ENCODE measurements at regions not wholly inside any gene's neighbourhood (a gene's known extent, or its start where the extent isn't known, plus 50 kb on each side); places are given as distances from the start of the nearest gene placed in this dataset.
"Not testable (repeated sequence)": the region's sequence is repeated elsewhere in the genome, so short reads cannot be mapped to it uniquely, and the experiment has no call there.

DNA sequence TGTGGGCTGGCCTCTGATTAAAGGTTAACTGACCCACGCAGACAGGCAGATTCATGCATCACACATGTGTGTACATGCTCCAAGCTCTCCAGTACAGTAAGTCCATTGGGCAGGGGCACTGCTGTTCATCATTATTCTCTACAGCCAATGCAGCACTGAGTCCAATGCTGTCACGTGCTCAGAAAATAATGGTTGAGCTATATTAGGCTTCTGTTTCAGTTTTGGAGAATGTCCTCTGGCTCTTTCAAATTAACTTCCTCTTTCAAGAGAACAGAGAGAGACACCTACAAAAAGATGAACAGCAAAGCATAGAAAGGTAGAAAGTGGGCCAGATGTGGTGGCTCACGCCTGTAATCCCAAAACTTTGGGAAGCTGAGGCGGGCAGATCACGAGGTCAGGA lies 202.6 kb downstream of the MEX3B start:
- Histone ChIP-seq H3K4me1 (ENCODE audit: insufficient read depth, low read length) (no peaks in the 10 kb centered on the region), H3K36me3 (ENCODE audit: insufficient read depth, low read length) (no peaks in the 10 kb centered on the region), H3K9me3 (ENCODE audit: low read length) (no peaks in the 10 kb centered on the region), H3K27me3 (ENCODE audit: insufficient read depth, low read length) (no peaks in the 10 kb centered on the region), H2AFZ (ENCODE audit: low read depth, low read length) (no peak overlapping the region), H3K4me3 (ENCODE audit: low read length) (no peak overlapping the region)

DNA sequence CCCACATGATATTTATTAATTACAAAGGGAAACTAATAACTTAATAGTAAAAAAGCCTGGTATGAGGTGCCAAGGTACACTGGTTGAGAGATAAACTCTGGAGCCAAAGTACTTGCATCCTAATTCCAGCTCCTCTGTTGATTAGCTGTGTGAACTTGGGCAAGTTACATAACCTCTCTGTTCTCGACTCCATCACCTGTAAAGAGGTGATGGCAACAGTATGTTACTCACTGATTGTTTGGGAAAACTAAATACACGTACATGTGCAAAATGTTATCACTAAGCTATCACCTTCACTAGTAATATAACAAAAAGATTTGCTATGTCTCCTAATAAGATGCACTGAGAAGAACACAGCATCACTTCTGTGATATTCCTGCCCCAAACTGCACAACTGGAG lies 206.4 kb downstream of the MEX3B start:
- no peaks in the 10 kb centered on the region for H3K4me1 ChIP-seq (ENCODE audit: insufficient read depth, low read length)
- H3K9me3 ChIP-seq (ENCODE audit: low read length), result no peaks in the 10 kb centered on the region
- H3K4me3 ChIP-seq (ENCODE audit: low read length), result no peak overlapping the region
- H3K36me3 ChIP-seq (ENCODE audit: insufficient read depth, low read length), result no peaks in the 10 kb centered on the region
- no peaks in the 10 kb centered on the region for H3K27me3 ChIP-seq (ENCODE audit: insufficient read depth, low read length)
- no peak overlapping the region for H2AFZ ChIP-seq (ENCODE audit: low read depth, low read length)

DNA sequence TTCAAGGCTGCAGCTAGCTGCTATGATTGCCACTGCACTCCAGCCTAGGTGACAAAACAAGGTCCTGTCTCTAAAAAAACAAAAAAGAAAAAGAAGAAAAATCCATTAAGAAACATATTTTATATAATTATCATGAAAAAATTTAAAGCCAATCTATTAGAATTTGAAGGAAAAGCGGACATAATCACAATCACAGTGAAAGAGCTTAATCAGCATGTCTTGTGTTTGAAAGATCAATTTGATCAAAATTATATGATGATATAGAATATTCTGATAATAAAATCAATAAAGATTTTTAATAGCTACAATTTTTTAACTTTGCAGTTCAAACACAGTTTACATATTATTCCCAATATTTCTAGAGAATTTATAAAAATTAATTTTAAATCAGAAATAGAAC lies 210.1 kb downstream of the MEX3B start:
- H3K36me3 ChIP-seq (ENCODE audit: insufficient read depth, low read length), result no peaks in the 10 kb centered on the region
- H3K9me3 ChIP-seq (ENCODE audit: low read length), result no peaks in the 10 kb centered on the region
- H2AFZ ChIP-seq (ENCODE audit: low read depth, low read length), result no peak overlapping the region
- H3K4me3 ChIP-seq (ENCODE audit: low read length), result no peak overlapping the region
- H3K27me3 ChIP-seq (ENCODE audit: insufficient read depth, low read length), result no peaks in the 10 kb centered on the region
- no peaks in the 10 kb centered on the region for H3K4me1 ChIP-seq (ENCODE audit: insufficient read depth, low read length)

DNA sequence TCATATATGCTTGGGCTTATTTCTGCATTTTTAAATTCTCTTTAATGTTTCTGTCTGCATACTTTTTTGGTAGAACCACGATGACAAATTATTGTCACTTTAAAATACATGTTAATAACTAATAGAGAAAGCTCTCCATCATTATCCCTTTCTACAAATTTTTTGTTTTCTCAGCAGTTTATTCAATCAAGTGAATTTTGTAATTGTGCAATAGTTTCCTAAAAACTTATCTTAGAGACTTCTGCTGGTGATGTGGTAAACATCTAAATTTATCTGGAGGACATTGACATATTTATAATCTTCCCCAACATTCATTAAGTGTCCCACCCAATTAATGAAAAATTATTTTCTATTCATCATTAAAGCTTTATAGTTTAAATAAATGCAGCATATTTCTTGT lies 215.3 kb downstream of the MEX3B start:
- Histone ChIP-seq H3K9me3 (ENCODE audit: low read length) (no peaks in the 10 kb centered on the region), H3K36me3 (ENCODE audit: insufficient read depth, low read length) (no peaks in the 10 kb centered on the region), H3K27me3 (ENCODE audit: insufficient read depth, low read length) (no peaks in the 10 kb centered on the region), H3K4me3 (ENCODE audit: low read length) (no peak overlapping the region), H2AFZ (ENCODE audit: low read depth, low read length) (no peak overlapping the region), H3K4me1 (ENCODE audit: insufficient read depth, low read length) (no peaks in the 10 kb centered on the region)

DNA sequence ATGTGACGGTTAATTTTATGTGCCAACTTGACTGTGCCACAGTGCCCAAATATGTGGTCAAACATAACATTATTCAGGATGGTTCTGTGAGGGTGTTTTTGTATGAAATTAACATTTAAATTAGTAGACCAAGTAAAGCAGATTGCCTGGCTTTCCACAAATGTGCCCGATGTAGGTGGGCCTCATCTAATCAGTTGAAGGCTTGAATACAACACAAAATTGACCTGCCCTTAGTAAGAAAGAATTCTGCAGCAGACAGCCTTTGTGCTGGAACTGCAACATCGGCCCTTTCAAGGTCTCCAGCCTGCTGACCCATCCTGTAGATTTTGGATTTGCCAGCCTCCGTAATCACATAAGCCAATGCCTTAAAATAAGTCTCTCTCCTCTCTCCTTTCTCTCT lies 215.9 kb downstream of the MEX3B start:
- Histone ChIP-seq H3K9me3 (ENCODE audit: low read length) (no peaks in the 10 kb centered on the region), H3K4me3 (ENCODE audit: low read length) (no peak overlapping the region), H2AFZ (ENCODE audit: low read depth, low read length) (no peak overlapping the region), H3K4me1 (ENCODE audit: insufficient read depth, low read length) (no peaks in the 10 kb centered on the region), H3K27me3 (ENCODE audit: insufficient read depth, low read length) (no peaks in the 10 kb centered on the region), H3K36me3 (ENCODE audit: insufficient read depth, low read length) (no peaks in the 10 kb centered on the region)

DNA sequence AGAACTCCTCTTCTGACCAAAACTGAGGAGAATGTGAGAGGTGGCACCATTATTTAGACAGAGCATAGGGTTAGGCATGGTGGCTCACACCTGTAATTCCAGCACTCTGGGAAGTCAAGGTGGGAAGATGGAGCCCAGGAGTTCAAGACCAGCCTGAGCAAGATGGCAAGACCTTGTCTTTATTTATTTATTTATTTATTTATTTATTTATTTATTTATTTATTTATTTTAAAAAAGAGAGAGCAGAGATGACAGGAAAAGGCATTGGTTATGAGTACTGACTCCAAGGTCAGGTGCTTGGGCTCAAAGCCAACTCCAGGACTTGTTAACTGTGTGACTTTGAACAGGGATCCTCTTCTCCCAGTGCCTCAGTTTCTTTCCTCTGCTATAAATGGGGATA lies 217.7 kb downstream of the MEX3B start:
- H3K9me3 ChIP-seq (ENCODE audit: low read length), result no peaks in the 10 kb centered on the region
- no peak overlapping the region for H3K4me3 ChIP-seq (ENCODE audit: low read length)
- no peaks in the 10 kb centered on the region for H3K36me3 ChIP-seq (ENCODE audit: insufficient read depth, low read length)
- H3K27me3 ChIP-seq (ENCODE audit: insufficient read depth, low read length), result no peaks in the 10 kb centered on the region
- H2AFZ ChIP-seq (ENCODE audit: low read depth, low read length), result no peak overlapping the region
- H3K4me1 ChIP-seq (ENCODE audit: insufficient read depth, low read length), result no peaks in the 10 kb centered on the region

- H3K4me1 ChIP-seq (ENCODE audit: insufficient read depth, low read length), result no peaks in the 10 kb centered on the region
- H3K36me3 ChIP-seq (ENCODE audit: insufficient read depth, low read length), result no peaks in the 10 kb centered on the region
- H3K4me3 ChIP-seq (ENCODE audit: low read length), result no peak overlapping the region
- H2AFZ ChIP-seq (ENCODE audit: low read depth, low read length), result no peak overlapping the region
- no peaks in the 10 kb centered on the region for H3K27me3 ChIP-seq (ENCODE audit: insufficient read depth, low read length)
- no peaks in the 10 kb centered on the region for H3K9me3 ChIP-seq (ENCODE audit: low read length)
Observed at GRCh38 chr15:81825136-81825535, 220.7 kb downstream of the MEX3B start.

GRCh38 chr15:81822587-81822986 lies 223.2 kb downstream of the MEX3B start:
- not testable (repeated sequence) for H2AFZ ChIP-seq (ENCODE audit: low read depth, low read length); H3K36me3 ChIP-seq (ENCODE audit: insufficient read depth, low read length); H3K4me1 ChIP-seq (ENCODE audit: insufficient read depth, low read length); H3K4me3 ChIP-seq (ENCODE audit: low read length); H3K27me3 ChIP-seq (ENCODE audit: insufficient read depth, low read length); H3K9me3 ChIP-seq (ENCODE audit: low read length)

DNA sequence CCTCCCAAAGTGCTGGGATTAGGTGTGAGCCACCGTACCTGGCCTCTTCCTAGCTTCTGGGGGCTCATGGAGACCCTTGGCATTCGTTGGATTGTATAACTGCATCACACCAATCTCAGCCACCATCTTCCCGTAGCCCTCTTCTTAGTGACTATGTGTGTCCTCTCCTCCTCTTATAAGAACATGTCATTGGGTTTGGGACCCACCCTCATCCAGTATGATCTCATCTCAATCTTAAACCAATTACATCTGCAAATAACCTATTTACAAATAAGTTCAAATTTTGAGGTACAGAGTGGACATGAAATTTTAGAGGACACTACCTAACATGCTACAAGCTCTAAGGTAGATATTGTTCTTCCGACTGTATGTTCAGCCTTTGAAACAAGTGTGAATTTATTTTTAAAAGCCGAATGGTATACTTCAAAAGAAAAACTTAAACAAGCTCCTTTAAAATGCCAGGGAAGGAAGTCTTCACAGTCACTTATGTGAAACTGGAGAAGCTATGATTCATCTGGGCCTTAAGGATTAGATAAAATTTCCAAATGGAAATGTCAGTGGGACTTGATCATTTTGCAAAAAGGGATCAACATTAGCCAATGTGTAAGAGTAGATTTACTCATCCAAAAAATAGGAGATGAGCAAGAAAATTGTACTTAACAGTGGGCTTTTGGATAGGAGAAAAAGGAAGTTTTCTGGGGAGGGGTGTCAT lies 225.7 kb downstream of the MEX3B start:
- H3K27me3 ChIP-seq (ENCODE audit: insufficient read depth, low read length), result no peaks in the 10 kb centered on the region
- no peak overlapping the region for H3K4me3 ChIP-seq (ENCODE audit: low read length)
- H3K4me1 ChIP-seq (ENCODE audit: insufficient read depth, low read length), result no peaks in the 10 kb centered on the region
- no peaks in the 10 kb centered on the region for H3K36me3 ChIP-seq (ENCODE audit: insufficient read depth, low read length)
- no peaks in the 10 kb centered on the region for H3K9me3 ChIP-seq (ENCODE audit: low read length)
- no peak overlapping the region for H2AFZ ChIP-seq (ENCODE audit: low read depth, low read length)

DNA sequence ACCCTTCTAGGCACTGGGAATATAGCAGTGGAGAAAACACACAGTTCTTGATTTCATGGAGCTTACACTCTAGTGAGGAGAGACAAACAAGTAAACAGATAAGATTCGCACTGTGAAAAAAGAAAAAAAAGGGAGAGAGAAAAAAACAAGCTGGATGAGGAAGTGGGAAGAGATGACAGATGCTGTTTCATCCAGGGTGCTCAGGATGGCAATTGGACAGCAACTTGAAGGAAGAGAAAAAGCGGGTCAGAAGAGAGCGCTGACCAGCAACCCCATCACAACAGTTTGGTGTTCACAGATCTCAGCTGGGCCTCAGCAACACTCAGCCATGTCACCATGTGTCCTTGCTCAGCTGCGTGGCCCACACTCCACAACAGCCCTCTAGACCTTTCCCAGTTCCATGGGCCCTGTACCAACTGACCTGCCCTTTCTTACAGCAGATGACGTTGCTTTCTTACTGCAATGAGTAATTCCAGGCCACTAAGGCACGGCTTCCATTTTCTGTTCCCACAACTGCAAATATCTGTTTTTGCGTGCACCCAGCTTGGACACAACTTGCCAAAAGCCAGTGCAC lies 230.8 kb downstream of the MEX3B start:
- Histone ChIP-seq H3K27me3 (ENCODE audit: insufficient read depth, low read length) (no peaks in the 10 kb centered on the region), H3K4me1 (ENCODE audit: insufficient read depth, low read length) (no peaks in the 10 kb centered on the region), H3K4me3 (ENCODE audit: low read length) (no peak overlapping the region), H3K9me3 (ENCODE audit: low read length) (no peaks in the 10 kb centered on the region), H2AFZ (ENCODE audit: low read depth, low read length) (no peak overlapping the region), H3K36me3 (ENCODE audit: insufficient read depth, low read length) (no peaks in the 10 kb centered on the region)

DNA sequence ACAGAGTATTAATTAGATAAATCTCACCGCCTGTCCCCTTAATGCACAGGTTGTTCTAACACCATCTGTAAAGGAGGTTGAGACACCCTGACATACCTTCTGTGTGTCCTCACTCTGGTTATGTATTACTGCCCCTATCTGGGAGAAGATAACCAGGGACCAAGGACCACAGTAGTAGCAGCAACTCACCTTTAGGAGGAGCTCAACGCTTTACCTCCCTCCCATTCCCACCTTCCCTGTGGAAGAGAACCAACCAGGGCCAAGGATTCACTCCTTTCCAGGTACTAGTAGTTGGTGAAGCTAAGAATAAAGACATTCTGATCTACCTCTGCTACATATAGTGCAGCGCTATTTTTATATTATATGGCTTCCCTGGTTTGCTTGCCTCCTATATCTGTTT lies 232.6 kb downstream of the MEX3B start:
- H3K36me3 ChIP-seq (ENCODE audit: insufficient read depth, low read length), result no peaks in the 10 kb centered on the region
- H3K4me3 ChIP-seq (ENCODE audit: low read length), result no peak overlapping the region
- no peaks in the 10 kb centered on the region for H3K9me3 ChIP-seq (ENCODE audit: low read length)
- no peaks in the 10 kb centered on the region for H3K4me1 ChIP-seq (ENCODE audit: insufficient read depth, low read length)
- H2AFZ ChIP-seq (ENCODE audit: low read depth, low read length), result no peak overlapping the region
- no peaks in the 10 kb centered on the region for H3K27me3 ChIP-seq (ENCODE audit: insufficient read depth, low read length)

GRCh38 chr15:81812456-81812855 lies 233.4 kb downstream of the MEX3B start:
- Histone ChIP-seq H3K4me3 (ENCODE audit: low read length) (no peak overlapping the region), H3K27me3 (ENCODE audit: insufficient read depth, low read length) (no peaks in the 10 kb centered on the region), H3K36me3 (ENCODE audit: insufficient read depth, low read length) (no peaks in the 10 kb centered on the region), H3K9me3 (ENCODE audit: low read length) (no peaks in the 10 kb centered on the region), H3K4me1 (ENCODE audit: insufficient read depth, low read length) (no peaks in the 10 kb centered on the region), H2AFZ (ENCODE audit: low read depth, low read length) (no peak overlapping the region)

- H3K9me3 ChIP-seq (ENCODE audit: low read length), result no peaks in the 10 kb centered on the region
- no peak overlapping the region for H3K4me3 ChIP-seq (ENCODE audit: low read length)
- no peak overlapping the region for H2AFZ ChIP-seq (ENCODE audit: low read depth, low read length)
- no peaks in the 10 kb centered on the region for H3K27me3 ChIP-seq (ENCODE audit: insufficient read depth, low read length)
- H3K36me3 ChIP-seq (ENCODE audit: insufficient read depth, low read length), result no peaks in the 10 kb centered on the region
- no peaks in the 10 kb centered on the region for H3K4me1 ChIP-seq (ENCODE audit: insufficient read depth, low read length)
Observed at GRCh38 chr15:81811736-81812135, 234.1 kb downstream of the MEX3B start.

- H3K4me3 ChIP-seq (ENCODE audit: low read length), result no peak overlapping the region
- no peaks in the 10 kb centered on the region for H3K9me3 ChIP-seq (ENCODE audit: low read length)
- no peak overlapping the region for H2AFZ ChIP-seq (ENCODE audit: low read depth, low read length)
- no peaks in the 10 kb centered on the region for H3K36me3 ChIP-seq (ENCODE audit: insufficient read depth, low read length)
- no peaks in the 10 kb centered on the region for H3K27me3 ChIP-seq (ENCODE audit: insufficient read depth, low read length)
- no peaks in the 10 kb centered on the region for H3K4me1 ChIP-seq (ENCODE audit: insufficient read depth, low read length)
Observed at GRCh38 chr15:81809543-81809942, 236.3 kb downstream of the MEX3B start.

Data from neuron (in vitro differentiated cells).